ENCODE measurements at regions not wholly inside any gene's neighbourhood (a gene's known extent, or its start where the extent isn't known, plus 50 kb on each side); places are given as distances from the start of the nearest gene placed in this dataset.

DNA sequence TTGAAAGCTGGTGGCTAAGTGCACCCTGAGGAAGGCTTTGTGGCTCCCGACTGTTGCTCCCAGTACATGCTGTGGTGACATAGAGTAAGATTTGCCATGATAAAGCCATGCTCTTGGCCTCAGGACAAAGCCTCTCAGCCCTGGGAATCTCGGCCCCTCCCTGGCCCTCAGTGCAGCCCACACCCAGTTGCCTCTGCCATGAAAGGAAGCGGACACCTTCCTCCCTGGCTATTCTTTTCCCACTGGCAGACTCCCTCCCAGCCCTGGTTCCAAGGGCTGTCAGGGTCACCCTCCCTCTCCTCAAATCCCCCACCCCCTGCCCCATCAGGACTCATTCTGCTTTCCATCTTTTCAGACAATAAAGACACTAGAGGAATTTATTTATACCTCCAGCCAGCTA, 119.8 kb upstream of the NEO1 start:
- Histone ChIP-seq H3K27me3 (no peaks in the 10 kb centered on the region), H3K4me1 (replicated peaks in 1 of 2) (no peaks in the 10 kb centered on the region), H3K4me3 (no peak overlapping the region), H3K36me3 (replicated peaks in 1 of 2) (no peaks in the 10 kb centered on the region), H3K27ac (no peak overlapping the region), H3K9me3 (replicated peaks in 1 of 3) (no peaks in the 10 kb centered on the region)
- DNase-seq, result no peak
- 72 to 84% (median 80%) methylated on average over 1 to 3 of the region's 3 CpGs for WGBS, 4 donors
- intact Hi-C loops (cut with DNase I), result no loop called here
- TF ChIP-seq POLR2A (IDR thresholded peaks at IDR 0.05), result no peak
- TF ChIP-seq, protein P1, sequence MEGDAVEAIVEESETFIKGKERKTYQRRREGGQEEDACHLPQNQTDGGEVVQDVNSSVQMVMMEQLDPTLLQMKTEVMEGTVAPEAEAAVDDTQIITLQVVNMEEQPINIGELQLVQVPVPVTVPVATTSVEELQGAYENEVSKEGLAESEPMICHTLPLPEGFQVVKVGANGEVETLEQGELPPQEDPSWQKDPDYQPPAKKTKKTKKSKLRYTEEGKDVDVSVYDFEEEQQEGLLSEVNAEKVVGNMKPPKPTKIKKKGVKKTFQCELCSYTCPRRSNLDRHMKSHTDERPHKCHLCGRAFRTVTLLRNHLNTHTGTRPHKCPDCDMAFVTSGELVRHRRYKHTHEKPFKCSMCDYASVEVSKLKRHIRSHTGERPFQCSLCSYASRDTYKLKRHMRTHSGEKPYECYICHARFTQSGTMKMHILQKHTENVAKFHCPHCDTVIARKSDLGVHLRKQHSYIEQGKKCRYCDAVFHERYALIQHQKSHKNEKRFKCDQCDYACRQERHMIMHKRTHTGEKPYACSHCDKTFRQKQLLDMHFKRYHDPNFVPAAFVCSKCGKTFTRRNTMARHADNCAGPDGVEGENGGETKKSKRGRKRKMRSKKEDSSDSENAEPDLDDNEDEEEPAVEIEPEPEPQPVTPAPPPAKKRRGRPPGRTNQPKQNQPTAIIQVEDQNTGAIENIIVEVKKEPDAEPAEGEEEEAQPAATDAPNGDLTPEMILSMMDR (IDR thresholded peaks at IDR 0.05), result no peak

GRCh38 chr15:72927451-72927850, 124.8 kb upstream of the NEO1 start:
- 86 to 95% (median 91%) methylated on average over 2 of the region's 2 CpGs for WGBS, 4 donors
- no peak for DNase-seq
- no peaks in the 10 kb centered on the region for H3K27me3 ChIP-seq

DNA sequence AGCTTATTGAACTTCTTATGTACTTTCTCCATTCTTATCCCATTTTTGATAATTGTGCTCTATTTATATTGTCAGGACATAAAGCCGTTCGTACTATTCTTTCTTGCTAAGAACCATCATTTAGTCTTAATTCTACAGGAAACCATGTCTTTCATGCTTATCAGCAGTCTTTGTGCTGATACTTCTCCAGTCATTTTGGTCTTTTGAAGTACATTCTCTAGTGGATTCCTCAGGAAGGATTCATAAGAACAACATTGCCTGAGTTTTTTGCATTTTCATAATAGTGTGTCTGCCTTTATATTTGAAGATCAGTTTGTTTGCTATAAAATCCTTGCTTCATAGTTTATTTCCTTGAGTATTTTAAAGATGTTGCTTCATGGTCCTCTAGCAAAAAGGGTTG, 126.6 kb upstream of the NEO1 start:
- H3K27ac ChIP-seq, result no peak overlapping the region
- no peaks in the 10 kb centered on the region for H3K36me3 ChIP-seq (replicated peaks in 1 of 2)
- DNase-seq, result no peak
- WGBS, 4 donors, result 66 to 77% (median 74%) methylated on average over 2 of the region's 2 CpGs
- no peak for TF ChIP-seq POLR2A (IDR thresholded peaks at IDR 0.05)
- no peaks in the 10 kb centered on the region for H3K9me3 ChIP-seq (replicated peaks in 1 of 3)
- no peaks in the 10 kb centered on the region for H3K27me3 ChIP-seq
- intact Hi-C loops (cut with DNase I), result no loop called here
- H3K4me1 ChIP-seq (replicated peaks in 1 of 2), result no peaks in the 10 kb centered on the region
- H3K4me3 ChIP-seq, result no peak overlapping the region

More at GRCh38 chr15:72927451-72927850, 124.8 kb upstream of the NEO1 start:
- H3K9me3 ChIP-seq (replicated peaks in 1 of 3), result no peaks in the 10 kb centered on the region
- intact Hi-C loops (cut with DNase I), result no loop called here
- no peak overlapping the region for H3K4me3 ChIP-seq
- H3K36me3 ChIP-seq (replicated peaks in 1 of 2), result no peaks in the 10 kb centered on the region
- TF ChIP-seq, protein P1 (IDR thresholded peaks at IDR 0.05), result no peak
- no peak for TF ChIP-seq POLR2A (IDR thresholded peaks at IDR 0.05)
- no peak overlapping the region for H3K27ac ChIP-seq
- H3K4me1 ChIP-seq (replicated peaks in 1 of 2), result no peaks in the 10 kb centered on the region

DNA sequence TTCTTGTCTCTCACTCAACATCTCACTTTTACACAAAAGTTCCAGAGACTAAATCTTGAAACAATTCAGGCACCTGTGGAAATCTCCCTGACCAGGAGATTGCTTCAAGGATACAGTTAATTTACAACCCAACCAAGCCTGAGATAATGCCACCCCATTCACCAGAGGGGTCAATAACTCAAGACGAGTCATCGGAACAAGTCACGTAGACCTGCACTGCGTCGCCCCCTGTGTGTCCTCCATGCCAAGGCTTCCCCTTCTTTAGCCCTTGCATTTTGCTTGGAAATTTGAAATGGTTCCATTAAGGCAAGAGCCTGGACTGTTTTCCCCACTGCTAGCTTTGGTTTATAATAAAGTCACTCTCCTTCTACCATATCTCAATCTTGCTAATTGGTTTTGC, 129.0 kb upstream of the NEO1 start:
- Histone ChIP-seq H3K36me3 (replicated peaks in 1 of 2) (no peaks in the 10 kb centered on the region), H3K4me1 (replicated peaks in 1 of 2) (no peaks in the 10 kb centered on the region), H3K4me3 (no peak overlapping the region), H3K27me3 (no peaks in the 10 kb centered on the region), H3K27ac (no peak overlapping the region), H3K9me3 (replicated peaks in 1 of 3) (no peaks in the 10 kb centered on the region)
- no peak for TF ChIP-seq POLR2A (IDR thresholded peaks at IDR 0.05)
- TF ChIP-seq, protein P1 (IDR thresholded peaks at IDR 0.05), result no peak
- WGBS, 4 donors, result 52 to 77% (median 65%) methylated on average over 5 of the region's 5 CpGs
- intact Hi-C loops (cut with DNase I), result no loop called here
- DNase-seq, result no peak

DNA sequence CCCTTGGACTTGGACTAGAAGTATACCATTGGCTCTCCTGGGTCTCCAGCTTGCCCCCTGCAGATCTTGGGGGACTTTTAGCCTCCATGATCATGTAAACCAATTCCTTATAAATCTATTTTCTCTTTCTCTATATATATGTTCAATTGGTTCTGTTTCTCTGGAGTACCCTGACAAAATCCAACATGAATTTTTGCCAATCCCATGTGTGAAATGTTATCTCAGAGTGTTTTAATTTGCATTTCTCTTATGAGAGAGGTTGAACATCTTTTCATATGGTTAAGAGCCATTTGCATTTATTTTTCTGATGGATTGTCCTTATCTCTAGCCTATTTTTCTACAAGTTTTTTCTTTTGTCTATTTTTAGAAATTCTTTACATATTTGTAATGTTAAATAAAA, 131.7 kb upstream of the NEO1 start:
- intact Hi-C loops (cut with DNase I), result no loop called here
- Histone ChIP-seq H3K9me3 (replicated peaks in 1 of 3) (no peaks in the 10 kb centered on the region), H3K27me3 (no peaks in the 10 kb centered on the region), H3K4me1 (replicated peaks in 1 of 2) (no peaks in the 10 kb centered on the region), H3K4me3 (no peak overlapping the region), H3K27ac (no peak overlapping the region), H3K36me3 (replicated peaks in 1 of 2) (no peaks in the 10 kb centered on the region)
- DNase-seq, result no peak
- TF ChIP-seq POLR2A (IDR thresholded peaks at IDR 0.05), result no peak
- TF ChIP-seq, protein P1 (IDR thresholded peaks at IDR 0.05), result no peak
